ENCODE measurements at regions not wholly inside any gene's neighbourhood (a gene's known extent, or its start where the extent isn't known, plus 50 kb on each side); places are given as distances from the start of the nearest gene placed in this dataset.

- no peak for TF ChIP-seq SIN3A (IDR thresholded peaks at IDR 0.05; ENCODE audit: low read depth)
- no peak for TF ChIP-seq EZH2 (IDR thresholded peaks at IDR 0.05)
- TF ChIP-seq CTCF (IDR thresholded peaks at IDR 0.05 in 2 of 3, conservative IDR thresholded peaks at IDR 0.05 in 1 of 3; ENCODE audit: borderline replicate concordance in 1 of 3, insufficient read depth in 1 of 3, low read depth in 2 of 3, low read length in 2 of 3), result no peak
These were observed 894.1 kb upstream of the MIR17HG start for GRCh38 chr13:90453342-90453741.

Measured in HCT116 (cell line).